ENCODE measurements at regions not wholly inside any gene's neighbourhood (a gene's known extent, or its start where the extent isn't known, plus 50 kb on each side); places are given as distances from the start of the nearest gene placed in this dataset.

GRCh38 chr5:136661026-136661425 lies 295.7 kb upstream of the TRPC7 start:
- no peak for ATAC-seq
- CTCF ChIA-PET: no interaction called here
- POLR2A ChIA-PET: no interaction called here

GRCh38 chr5:136656811-136657210 lies 291.5 kb upstream of the TRPC7 start:
- Histone ChIP-seq H3K9me3 (no peaks in the 10 kb centered on the region), H3K4me3 (no peak overlapping the region), H3K4me1 (peaks cover 10% of the 10 kb centered on the region; the same call in 1 of the 3 replicates), H3K27ac (no peak overlapping the region), H3K4me2 (no peak overlapping the region)
- FAIRE-seq (no peak), ATAC-seq (no peak), DNase-seq (ENCODE audit: low read depth in 1 of 2, low spot score in 1 of 2) (peak in 1 of 2 experiments; percentile 6)
- ChIA-PET CTCF (no interaction called here), POLR2A (no interaction called here)
- 4% methylated on average over 4 of the region's 4 CpGs for WGBS (ENCODE audit: missing lambda C conversion rate)
- TF ChIP-seq USF2 (IDR thresholded peaks at IDR 0.05) (no peak), BCL3 (IDR thresholded peaks at IDR 0.05) (no peak), TP53 (CRISPR knock-in tag; IDR thresholded peaks at IDR 0.05) (no peak), RAD21 (conservative IDR thresholded peaks at IDR 0.05 in 1 of 2, IDR thresholded peaks at IDR 0.05 in 1 of 2) (no peak), NR3C1 (IDR thresholded peaks at IDR 0.05) (no peak), HOXB13 (CRISPR knock-in tag; IDR thresholded peaks at IDR 0.05; ENCODE audit: low read depth) (no peak), HEYL (CRISPR knock-in tag; IDR thresholded peaks at IDR 0.05) (no peak), RCOR1 (IDR thresholded peaks at IDR 0.05; ENCODE audit: low read depth, low read length) (no peak), EP300 (IDR thresholded peaks at IDR 0.05) (no peak), HDAC2 (IDR thresholded peaks at IDR 0.05) (no peak), CHD2 (IDR thresholded peaks at IDR 0.05; ENCODE audit: low read length, partially characterized antibody) (no peak), FOXS1 (CRISPR knock-in tag; IDR thresholded peaks at IDR 0.05) (no peak), HMGXB4 (CRISPR knock-in tag; IDR thresholded peaks at IDR 0.05; ENCODE audit: borderline replicate concordance) (no peak), PBX3 (IDR thresholded peaks at IDR 0.05) (no peak), ZSCAN20 (CRISPR knock-in tag; IDR thresholded peaks at IDR 0.05) (no peak), FOSB (CRISPR knock-in tag; IDR thresholded peaks at IDR 0.05) (no peak), ATOH8 (CRISPR knock-in tag; IDR thresholded peaks at IDR 0.05; ENCODE audit: low read depth) (no peak)

More at GRCh38 chr5:136661026-136661425, 295.7 kb upstream of the TRPC7 start:
- 25% methylated on average over 2 of the region's 2 CpGs for WGBS (ENCODE audit: missing lambda C conversion rate)
- no peak for DNase-seq (ENCODE audit: low read depth in 1 of 2, low spot score in 1 of 2)
- no peak overlapping the region for H3K4me3 ChIP-seq
- no peak for FAIRE-seq
- peaks cover under 1% of the 10 kb centered on the region; the same call in 1 of the 3 replicates for H3K4me1 ChIP-seq
- H3K27ac ChIP-seq: no peak overlapping the region
- no peak overlapping the region for H3K4me2 ChIP-seq
- no peak for TF ChIP-seq FOSB (CRISPR knock-in tag; IDR thresholded peaks at IDR 0.05)
- no peak for TF ChIP-seq PHF8 (IDR thresholded peaks at IDR 0.05; ENCODE audit: borderline replicate concordance, low read depth)
- TF ChIP-seq HOXB5 (CRISPR knock-in tag; IDR thresholded peaks at IDR 0.05): no peak
- no peak for TF ChIP-seq RAD21 (conservative IDR thresholded peaks at IDR 0.05 in 1 of 2, IDR thresholded peaks at IDR 0.05 in 1 of 2)
- TF ChIP-seq E2F6 (IDR thresholded peaks at IDR 0.05; ENCODE audit: borderline replicate concordance, low read depth): no peak
- TF ChIP-seq ATOH8 (CRISPR knock-in tag; IDR thresholded peaks at IDR 0.05; ENCODE audit: low read depth): no peak
- no peak for TF ChIP-seq CHD2 (IDR thresholded peaks at IDR 0.05; ENCODE audit: low read length, partially characterized antibody)
- TF ChIP-seq ZFP36 (IDR thresholded peaks at IDR 0.05; ENCODE audit: borderline replicate concordance, partially characterized antibody): no peak
- TF ChIP-seq SREBF2 (IDR thresholded peaks at IDR 0.05): no peak
- TF ChIP-seq HES2 (IDR thresholded peaks at IDR 0.05): no peak
- TF ChIP-seq CHD4 (IDR thresholded peaks at IDR 0.05; ENCODE audit: borderline replicate concordance): no peak
- no peaks in the 10 kb centered on the region for H3K9me3 ChIP-seq

Measured in A549 (cell line).